NCI-H510A treated with DMSO at 0.1 percent for 48 hours (cell line): ENCODE measurements at regions not wholly inside any gene's neighbourhood (a gene's known extent, or its start where the extent isn't known, plus 50 kb on each side); places are given as distances from the start of the nearest gene placed in this dataset.

ENCODE experiments used
- DNase-seq: peaks from one replicate; lab custom pipeline; 2025; lab: John Stamatoyannopoulos, UW

GRCh38 chr13:63206461-63206860 lies 1790.8 kb upstream of the PCDH20 start:
- DNase-seq: no peak

- DNase-seq: no peak
Observed at GRCh38 chr13:63201493-63201892, 1785.8 kb upstream of the PCDH20 start.

DNA sequence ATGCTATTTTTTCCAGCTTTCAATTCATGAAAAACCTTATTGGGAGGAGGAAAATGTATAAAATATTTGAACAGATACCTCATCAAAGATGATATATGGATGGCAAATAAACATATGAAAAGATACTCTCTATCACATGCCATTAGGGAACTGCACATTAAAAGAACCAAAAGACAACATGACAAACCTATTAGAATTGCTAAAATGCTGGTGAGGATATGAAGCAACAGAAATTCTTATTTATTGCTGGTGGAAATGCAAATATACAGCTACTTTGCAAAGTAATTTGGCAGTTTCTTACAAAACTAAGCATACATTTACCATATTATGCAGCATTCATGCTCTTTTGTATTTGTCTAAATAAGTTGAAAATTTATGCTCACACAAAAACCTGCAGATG lies 1783.9 kb upstream of the PCDH20 start:
- no peak for DNase-seq

DNA sequence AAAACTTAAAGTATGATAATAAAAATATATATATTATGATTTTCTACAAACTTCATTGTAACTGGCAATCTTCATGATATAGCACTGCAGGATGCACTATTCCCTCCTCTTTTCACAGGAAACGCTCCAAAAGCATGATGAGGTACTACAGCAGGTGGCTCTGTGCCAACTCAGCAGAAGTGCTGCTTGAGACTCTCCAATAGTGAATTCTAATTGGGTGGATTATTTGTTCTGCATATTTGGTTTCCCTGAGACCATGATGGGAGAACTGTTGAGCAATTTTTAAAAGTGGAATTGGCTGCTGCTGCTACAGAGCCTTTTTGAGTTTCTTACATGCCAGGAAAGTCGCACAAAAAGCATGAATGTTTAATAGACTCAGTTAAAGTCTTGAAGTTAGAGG lies 1782.4 kb upstream of the PCDH20 start:
- peak; percentile 46 for DNase-seq

DNA sequence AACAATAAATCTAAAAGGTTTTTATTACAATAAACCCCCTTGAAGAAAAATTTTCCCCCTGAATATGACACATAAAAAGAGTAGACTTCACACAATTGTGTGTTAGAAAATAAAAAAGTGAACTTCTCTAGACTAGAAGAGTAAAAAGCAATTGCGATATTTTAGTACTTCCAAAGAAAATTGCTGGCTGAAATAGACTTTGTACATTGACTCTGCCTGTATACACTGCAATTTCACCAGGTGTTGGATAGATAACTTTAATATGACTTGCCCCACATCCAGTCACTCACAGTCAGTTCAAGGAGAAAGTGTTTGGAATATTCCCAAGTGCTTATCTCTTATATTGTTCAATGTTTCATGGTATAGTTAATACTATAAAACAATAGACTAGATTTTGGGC lies 1780.1 kb upstream of the PCDH20 start:
- no peak for DNase-seq

- no peak for DNase-seq
Observed at GRCh38 chr13:63190742-63191141, 1775.1 kb upstream of the PCDH20 start.

- no peak for DNase-seq
Observed at GRCh38 chr13:63190219-63190618, 1774.6 kb upstream of the PCDH20 start.

DNA sequence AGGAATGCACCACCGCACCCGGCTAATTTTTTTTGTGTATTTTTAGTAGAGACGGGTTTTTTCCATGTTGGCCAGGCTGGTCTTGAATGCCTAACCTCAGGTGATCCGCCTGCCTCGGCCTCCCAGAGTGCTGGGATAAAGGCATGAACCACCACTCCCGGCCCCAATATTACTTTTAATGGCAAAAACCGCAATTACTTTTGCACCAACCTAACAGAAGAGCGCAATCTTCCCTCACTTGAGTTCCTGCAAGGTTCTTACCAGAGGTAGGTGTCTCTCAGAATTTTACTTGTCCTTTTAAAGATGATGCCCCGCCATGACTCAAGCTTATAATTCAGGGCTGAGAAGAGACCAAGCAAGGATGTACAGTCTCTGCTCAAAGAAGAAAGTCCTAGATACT lies 1774.1 kb upstream of the PCDH20 start:
- no peak for DNase-seq

- DNase-seq: no peak
Observed at GRCh38 chr13:63184693-63185092, 1769.0 kb upstream of the PCDH20 start.

DNA sequence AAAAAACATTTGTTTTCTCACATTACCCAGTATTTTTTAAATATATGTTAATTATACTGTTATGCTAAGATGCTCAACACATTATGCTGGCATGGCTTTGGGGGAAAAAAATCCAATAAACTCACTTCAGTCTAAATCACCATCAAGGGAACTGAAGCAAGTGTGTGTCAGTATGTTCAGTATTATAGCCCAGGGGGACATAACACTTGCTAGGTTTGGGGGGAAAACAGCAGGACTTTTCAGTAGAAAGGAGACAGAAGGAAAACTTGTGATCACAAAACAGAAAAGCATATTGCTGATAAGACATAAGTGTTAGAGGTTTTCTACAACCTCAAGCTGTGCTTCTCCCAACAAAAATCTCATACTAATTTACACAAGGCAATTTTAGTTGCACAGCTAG lies 1759.9 kb upstream of the PCDH20 start:
- DNase-seq: no peak

GRCh38 chr13:63167699-63168337 lies 1752.2 kb upstream of the PCDH20 start:
- no peak for DNase-seq

DNA sequence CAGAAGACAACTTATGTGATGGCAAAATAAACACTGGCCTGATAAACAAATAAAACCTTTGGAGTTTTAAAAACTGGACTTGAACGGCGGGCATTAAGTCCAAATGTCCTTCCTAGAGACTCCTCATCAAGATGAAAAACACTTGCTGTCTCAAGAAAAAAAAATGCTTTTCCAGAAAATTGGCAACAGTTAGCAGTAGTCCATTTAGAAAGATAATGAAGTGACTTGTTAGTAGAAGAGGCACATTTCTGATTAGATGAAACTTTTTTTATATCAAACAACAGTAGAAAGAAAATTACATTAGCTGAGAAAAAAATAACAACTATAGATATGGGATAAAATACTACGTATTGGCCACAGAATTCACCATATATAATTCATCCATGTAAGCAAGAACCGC lies 1750.7 kb upstream of the PCDH20 start:
- DNase-seq: no peak

DNA sequence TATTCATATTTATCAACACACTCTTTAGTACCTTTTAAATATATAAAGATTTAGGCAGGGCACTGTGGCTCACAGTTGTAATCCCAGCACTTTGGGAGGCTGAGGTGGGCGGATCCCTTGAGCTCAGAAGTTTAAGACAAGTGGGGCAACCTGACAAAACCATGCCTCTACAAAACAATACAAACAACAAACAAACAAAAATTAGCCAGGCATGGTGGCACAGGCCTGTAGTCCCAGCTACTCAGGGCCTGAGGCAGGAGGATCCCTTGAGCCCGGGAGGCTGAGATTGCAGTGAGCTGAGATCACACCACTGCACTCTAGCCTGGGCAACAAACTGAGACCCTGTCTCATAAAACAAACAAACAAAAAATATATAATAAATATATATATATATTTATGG lies 1748.3 kb upstream of the PCDH20 start:
- no peak for DNase-seq

DNA sequence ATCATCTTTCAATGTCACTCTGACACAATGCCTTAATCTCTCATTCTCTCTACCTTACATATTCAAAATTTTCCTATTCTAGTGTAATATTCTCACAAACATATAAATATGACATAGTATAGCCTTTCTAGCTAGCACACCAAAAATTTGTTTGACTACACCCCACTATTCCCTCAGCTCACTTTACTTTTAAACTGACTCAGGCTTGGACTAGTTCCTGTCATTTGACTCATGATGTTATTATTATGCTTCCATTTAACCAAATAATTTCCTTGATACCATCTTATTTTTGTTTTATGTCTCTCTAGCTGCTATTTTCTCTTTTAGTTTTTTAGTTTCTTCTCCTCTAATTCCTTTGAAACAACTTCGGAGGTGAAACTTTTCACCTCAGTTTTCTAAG lies 1745.6 kb upstream of the PCDH20 start:
- DNase-seq: no peak

GRCh38 chr13:63156816-63157215 lies 1741.2 kb upstream of the PCDH20 start:
- no peak for DNase-seq

- DNase-seq: no peak
Observed at GRCh38 chr13:63149375-63149774, 1733.7 kb upstream of the PCDH20 start.

- no peak for DNase-seq
Observed at GRCh38 chr13:63139277-63139676, 1723.6 kb upstream of the PCDH20 start.

DNA sequence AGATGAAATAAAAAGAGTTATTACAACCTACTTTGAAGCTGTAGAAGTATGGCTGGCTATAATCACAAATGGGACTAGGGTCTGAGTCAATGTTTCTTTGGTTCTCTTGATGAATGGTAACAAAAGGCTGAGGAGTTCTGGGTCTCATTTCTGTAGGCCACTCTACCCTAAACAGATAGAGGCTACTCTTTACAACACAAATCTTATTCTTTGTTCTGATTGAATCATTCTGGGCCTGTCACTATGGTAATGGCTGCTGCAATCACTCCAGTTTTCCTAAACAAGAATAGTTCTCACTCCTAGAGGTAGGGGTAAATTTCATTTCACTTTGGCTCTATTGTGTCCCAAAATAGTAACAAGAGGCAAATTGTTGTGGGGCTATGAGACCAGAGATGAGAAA lies 1714.3 kb upstream of the PCDH20 start:
- DNase-seq: no peak

- no peak for DNase-seq
Observed at GRCh38 chr13:63128716-63129115, 1713.1 kb upstream of the PCDH20 start.

GRCh38 chr13:63124863-63125262 lies 1709.2 kb upstream of the PCDH20 start:
- peak; percentile 2 for DNase-seq

DNA sequence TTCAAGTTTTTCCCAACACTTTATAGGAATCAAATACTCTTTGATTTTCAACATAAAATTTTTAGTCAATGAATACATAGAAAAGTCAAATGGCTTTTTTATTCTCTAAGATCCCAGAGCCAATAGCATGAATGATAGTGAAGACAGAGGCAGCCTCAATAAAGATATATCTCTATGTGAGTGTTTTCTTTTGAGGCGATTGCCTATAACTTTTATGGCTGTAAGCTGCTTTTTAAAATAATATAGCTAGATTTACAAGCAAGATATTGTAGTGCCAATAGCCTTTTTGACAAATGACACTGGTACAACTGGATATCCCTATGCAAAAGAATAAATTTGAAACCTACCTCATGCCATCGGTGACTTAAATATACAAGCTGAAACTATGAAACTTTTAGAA lies 1705.2 kb upstream of the PCDH20 start:
- no peak for DNase-seq

- DNase-seq: no peak
Observed at GRCh38 chr13:63117710-63118109, 1702.1 kb upstream of the PCDH20 start.

- no peak for DNase-seq
Observed at GRCh38 chr13:63112799-63113395, 1697.2 kb upstream of the PCDH20 start.

- no peak for DNase-seq
Observed at GRCh38 chr13:63110466-63110865, 1694.8 kb upstream of the PCDH20 start.
